ENCODE measurements at regions not wholly inside any gene's neighbourhood (a gene's known extent, or its start where the extent isn't known, plus 50 kb on each side); places are given as distances from the start of the nearest gene placed in this dataset.

- Histone ChIP-seq H3K36me3 (ENCODE audit: control insufficient read depth in 4 of 4, insufficient read depth in 4 of 4, low read length in 4 of 4) (no peaks in the 10 kb centered on the region), H3K4me3 (no peak overlapping the region), H3K27ac (ENCODE audit: low read depth in 1 of 2, low read length in 1 of 2) (no peak overlapping the region), H3K27me3 (ENCODE audit: control insufficient read depth in 3 of 3, insufficient read depth in 3 of 3, low read length in 2 of 3) (peaks cover 0 to 39% (median 0%) of the 10 kb centered on the region in 3 donors), H3K9ac (ENCODE audit: insufficient read depth in 1 of 2, low read length in 2 of 2) (no peak overlapping the region), H3K9me3 (ENCODE audit: control insufficient read depth in 4 of 4, insufficient read depth in 3 of 4, low read length in 3 of 4) (peaks cover 0 to 3% (median 0%) of the 10 kb centered on the region in 4 donors), H3K4me1 (ENCODE audit: control insufficient read depth in 5 of 5, insufficient read depth in 5 of 5, low read length in 5 of 5) (no peaks in the 10 kb centered on the region)
- TF ChIP-seq CTCF (IDR thresholded peaks at IDR 0.05; ENCODE audit: control extremely low read depth, extremely low read depth): no peak
- no peak for ATAC-seq (ENCODE audit: insufficient read depth, low FRiP score)
- 68 to 71% methylated on average over 16 of the region's 16 CpGs for WGBS, 2 donors
- DNase-seq: no peak
These were observed 145.9 kb upstream of the SPACA7 start for GRCh38 chr13:112229992-112230872.

- H3K27me3 ChIP-seq (ENCODE audit: control insufficient read depth in 3 of 3, insufficient read depth in 3 of 3, low read length in 2 of 3): peaks cover 0 to 41% (median 0%) of the 10 kb centered on the region in 3 donors
- peaks cover 0 to 6% (median 0%) of the 10 kb centered on the region in 4 donors for H3K9me3 ChIP-seq (ENCODE audit: control insufficient read depth in 4 of 4, insufficient read depth in 3 of 4, low read length in 3 of 4)
- no peak overlapping the region for H3K27ac ChIP-seq (ENCODE audit: low read depth in 1 of 2, low read length in 1 of 2)
- no peak overlapping the region for H3K9ac ChIP-seq (ENCODE audit: insufficient read depth in 1 of 2, low read length in 2 of 2)
- WGBS, 2 donors: 89 to 90% methylated on average over 21 of the region's 21 CpGs
- no peak for TF ChIP-seq CTCF (IDR thresholded peaks at IDR 0.05; ENCODE audit: control extremely low read depth, extremely low read depth)
- no peak for ATAC-seq (ENCODE audit: insufficient read depth, low FRiP score)
- DNase-seq: no peak
- no peak overlapping the region for H3K4me3 ChIP-seq
- no peaks in the 10 kb centered on the region for H3K36me3 ChIP-seq (ENCODE audit: control insufficient read depth in 4 of 4, insufficient read depth in 4 of 4, low read length in 4 of 4)
- no peaks in the 10 kb centered on the region for H3K4me1 ChIP-seq (ENCODE audit: control insufficient read depth in 5 of 5, insufficient read depth in 5 of 5, low read length in 5 of 5)
These were observed 144.6 kb upstream of the SPACA7 start for GRCh38 chr13:112231451-112232083.

DNA sequence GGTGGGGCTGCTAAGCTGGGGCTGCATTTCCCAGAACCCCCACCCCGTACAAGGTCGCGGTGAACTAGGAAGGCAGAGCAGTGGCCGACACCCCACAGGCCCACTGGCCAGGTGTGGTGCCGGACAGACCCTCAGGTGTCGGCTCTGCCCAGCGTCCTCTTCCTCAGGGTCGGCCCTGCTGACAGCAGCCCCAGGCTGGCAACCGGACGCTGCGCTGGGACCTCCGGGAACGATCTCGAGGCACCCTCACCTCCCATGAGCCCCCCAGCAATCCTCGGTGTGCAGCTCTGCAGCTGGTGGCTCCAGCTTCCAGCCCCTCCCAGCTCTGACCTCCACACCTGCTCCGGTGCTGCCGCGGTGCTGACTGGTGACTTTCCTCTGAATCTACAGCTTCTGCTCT is 142.9 kb upstream of the SPACA7 start:
- Histone ChIP-seq H3K27me3 (ENCODE audit: control insufficient read depth in 3 of 3, insufficient read depth in 3 of 3, low read length in 2 of 3) (peaks cover 0 to 39% (median 0%) of the 10 kb centered on the region in 3 donors), H3K4me3 (no peak overlapping the region), H3K36me3 (ENCODE audit: control insufficient read depth in 4 of 4, insufficient read depth in 4 of 4, low read length in 4 of 4) (no peaks in the 10 kb centered on the region), H3K27ac (ENCODE audit: low read depth in 1 of 2, low read length in 1 of 2) (no peak overlapping the region), H3K4me1 (ENCODE audit: control insufficient read depth in 5 of 5, insufficient read depth in 5 of 5, low read length in 5 of 5) (no peaks in the 10 kb centered on the region), H3K9ac (ENCODE audit: insufficient read depth in 1 of 2, low read length in 2 of 2) (no peak overlapping the region), H3K9me3 (ENCODE audit: control insufficient read depth in 4 of 4, insufficient read depth in 3 of 4, low read length in 3 of 4) (peaks cover 0 to 7% (median 0%) of the 10 kb centered on the region in 4 donors)
- DNase-seq: no peak
- TF ChIP-seq CTCF (IDR thresholded peaks at IDR 0.05; ENCODE audit: control extremely low read depth, extremely low read depth): no peak
- 81 to 86% methylated on average over 18 of the region's 18 CpGs for WGBS, 2 donors
- ATAC-seq (ENCODE audit: insufficient read depth, low FRiP score): no peak

Measured in lung (tissue), 11 donors.